ENCODE measurements at regions not wholly inside any gene's neighbourhood (a gene's known extent, or its start where the extent isn't known, plus 50 kb on each side); places are given as distances from the start of the nearest gene placed in this dataset.

DNA sequence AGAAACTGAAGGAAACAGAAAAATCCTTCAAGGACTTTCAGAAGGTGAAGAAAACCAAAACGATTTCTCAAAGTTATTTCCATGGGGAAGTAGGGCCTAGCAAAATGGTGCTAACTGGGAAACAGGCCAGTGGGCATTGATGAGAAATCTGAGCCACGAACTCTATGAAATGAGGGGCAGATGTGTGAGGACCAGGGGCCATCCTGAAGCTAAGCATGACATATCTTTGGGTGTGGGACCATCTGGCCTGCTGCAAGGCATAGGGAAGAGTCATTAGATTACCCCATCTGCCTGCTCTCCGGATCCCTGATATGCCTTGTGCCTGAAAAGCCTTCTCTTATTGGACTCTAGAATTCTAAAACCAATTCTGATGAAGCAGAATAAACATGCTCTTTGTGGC lies 143.8 kb downstream of the PALM2AKAP2 start:
- Mint-ChIP-seq H3K27ac (ENCODE audit: unreplicated experiment) (peak overlapping the region; percentile 95), H3K4me1 (ENCODE audit: unreplicated experiment) (peaks cover 30% of the 10 kb centered on the region), H3K27me3 (ENCODE audit: unreplicated experiment) (no peaks in the 10 kb centered on the region), H3K36me3 (ENCODE audit: low read depth, unreplicated experiment) (no peaks in the 10 kb centered on the region), H3K9me3 (ENCODE audit: unreplicated experiment) (no peaks in the 10 kb centered on the region), H3K4me3 (ENCODE audit: unreplicated experiment) (no peak overlapping the region)
- DNase-seq (ENCODE audit: low spot score), result no peak
- TF ChIP-seq, protein P1, sequence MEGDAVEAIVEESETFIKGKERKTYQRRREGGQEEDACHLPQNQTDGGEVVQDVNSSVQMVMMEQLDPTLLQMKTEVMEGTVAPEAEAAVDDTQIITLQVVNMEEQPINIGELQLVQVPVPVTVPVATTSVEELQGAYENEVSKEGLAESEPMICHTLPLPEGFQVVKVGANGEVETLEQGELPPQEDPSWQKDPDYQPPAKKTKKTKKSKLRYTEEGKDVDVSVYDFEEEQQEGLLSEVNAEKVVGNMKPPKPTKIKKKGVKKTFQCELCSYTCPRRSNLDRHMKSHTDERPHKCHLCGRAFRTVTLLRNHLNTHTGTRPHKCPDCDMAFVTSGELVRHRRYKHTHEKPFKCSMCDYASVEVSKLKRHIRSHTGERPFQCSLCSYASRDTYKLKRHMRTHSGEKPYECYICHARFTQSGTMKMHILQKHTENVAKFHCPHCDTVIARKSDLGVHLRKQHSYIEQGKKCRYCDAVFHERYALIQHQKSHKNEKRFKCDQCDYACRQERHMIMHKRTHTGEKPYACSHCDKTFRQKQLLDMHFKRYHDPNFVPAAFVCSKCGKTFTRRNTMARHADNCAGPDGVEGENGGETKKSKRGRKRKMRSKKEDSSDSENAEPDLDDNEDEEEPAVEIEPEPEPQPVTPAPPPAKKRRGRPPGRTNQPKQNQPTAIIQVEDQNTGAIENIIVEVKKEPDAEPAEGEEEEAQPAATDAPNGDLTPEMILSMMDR (IDR thresholded peaks at IDR 0.05; ENCODE audit: unreplicated experiment), result no peak

DNA sequence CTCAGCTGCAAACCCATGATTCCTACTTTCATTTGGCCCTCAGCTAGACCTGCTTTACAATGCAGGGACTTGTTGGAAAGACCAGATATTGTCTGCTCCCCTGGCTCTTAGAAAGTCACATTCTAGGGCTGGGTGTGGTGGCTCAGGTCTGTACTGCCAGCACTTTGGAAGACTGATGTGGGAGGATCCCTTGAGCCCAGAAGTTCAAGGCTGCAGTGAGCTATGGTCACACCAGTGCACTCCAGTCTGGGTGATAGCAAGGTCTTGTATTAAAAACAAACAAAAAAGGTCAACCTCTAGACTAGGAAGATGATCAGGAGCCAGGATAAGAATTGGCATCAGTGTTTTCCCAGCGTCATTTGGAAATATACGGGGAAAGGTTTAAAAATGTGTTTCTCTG lies 145.8 kb downstream of the PALM2AKAP2 start:
- no peaks in the 10 kb centered on the region for H3K36me3 Mint-ChIP-seq (ENCODE audit: low read depth, unreplicated experiment)
- H3K27me3 Mint-ChIP-seq (ENCODE audit: unreplicated experiment), result no peaks in the 10 kb centered on the region
- no peak overlapping the region for H3K27ac Mint-ChIP-seq (ENCODE audit: unreplicated experiment)
- H3K9me3 Mint-ChIP-seq (ENCODE audit: unreplicated experiment), result no peaks in the 10 kb centered on the region
- H3K4me1 Mint-ChIP-seq (ENCODE audit: unreplicated experiment), result peaks cover 31% of the 10 kb centered on the region
- DNase-seq (ENCODE audit: low spot score), result no peak
- TF ChIP-seq, protein P1 (IDR thresholded peaks at IDR 0.05; ENCODE audit: unreplicated experiment), result no peak
- no peak overlapping the region for H3K4me3 Mint-ChIP-seq (ENCODE audit: unreplicated experiment)

DNA sequence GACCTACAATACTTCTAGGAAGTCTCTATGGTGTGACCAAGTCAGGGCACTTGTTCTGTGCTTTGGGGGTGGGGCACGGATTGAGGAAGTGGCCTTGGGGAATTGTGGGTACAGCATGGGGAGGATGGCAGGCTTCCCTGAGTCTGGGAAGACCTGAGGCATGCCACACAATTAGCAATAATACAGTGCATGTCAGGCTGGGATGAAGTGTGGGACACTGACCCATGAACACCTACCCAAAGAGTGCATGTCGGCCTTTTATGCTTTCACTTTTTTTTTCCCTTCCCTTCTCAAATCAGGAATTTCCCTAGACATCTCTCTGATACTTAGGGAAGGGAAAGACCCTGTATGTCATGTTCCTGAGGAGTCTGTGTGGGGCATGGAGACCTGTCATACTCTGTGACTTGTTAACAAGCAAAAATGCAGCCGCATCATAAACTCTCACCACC lies 146.4 kb downstream of the PALM2AKAP2 start:
- Mint-ChIP-seq H3K27me3 (ENCODE audit: unreplicated experiment) (no peaks in the 10 kb centered on the region), H3K9me3 (ENCODE audit: unreplicated experiment) (no peaks in the 10 kb centered on the region), H3K4me1 (ENCODE audit: unreplicated experiment) (peaks cover 30% of the 10 kb centered on the region), H3K4me3 (ENCODE audit: unreplicated experiment) (no peak overlapping the region), H3K36me3 (ENCODE audit: low read depth, unreplicated experiment) (no peaks in the 10 kb centered on the region), H3K27ac (ENCODE audit: unreplicated experiment) (no peak overlapping the region)
- no peak for DNase-seq (ENCODE audit: low spot score)
- TF ChIP-seq, protein P1 (IDR thresholded peaks at IDR 0.05; ENCODE audit: unreplicated experiment), result no peak

GRCh38 chr9:109931623-109932022 lies 151.6 kb downstream of the PALM2AKAP2 start:
- no peak overlapping the region for H3K27ac Mint-ChIP-seq (ENCODE audit: unreplicated experiment)
- H3K4me1 Mint-ChIP-seq (ENCODE audit: unreplicated experiment), result peaks cover 36% of the 10 kb centered on the region
- H3K4me3 Mint-ChIP-seq (ENCODE audit: unreplicated experiment), result no peak overlapping the region
- TF ChIP-seq, protein P1 (IDR thresholded peaks at IDR 0.05; ENCODE audit: unreplicated experiment), result no peak
- H3K36me3 Mint-ChIP-seq (ENCODE audit: low read depth, unreplicated experiment), result no peaks in the 10 kb centered on the region
- H3K9me3 Mint-ChIP-seq (ENCODE audit: unreplicated experiment), result no peaks in the 10 kb centered on the region
- H3K27me3 Mint-ChIP-seq (ENCODE audit: unreplicated experiment), result no peaks in the 10 kb centered on the region
- DNase-seq (ENCODE audit: low spot score), result no peak

DNA sequence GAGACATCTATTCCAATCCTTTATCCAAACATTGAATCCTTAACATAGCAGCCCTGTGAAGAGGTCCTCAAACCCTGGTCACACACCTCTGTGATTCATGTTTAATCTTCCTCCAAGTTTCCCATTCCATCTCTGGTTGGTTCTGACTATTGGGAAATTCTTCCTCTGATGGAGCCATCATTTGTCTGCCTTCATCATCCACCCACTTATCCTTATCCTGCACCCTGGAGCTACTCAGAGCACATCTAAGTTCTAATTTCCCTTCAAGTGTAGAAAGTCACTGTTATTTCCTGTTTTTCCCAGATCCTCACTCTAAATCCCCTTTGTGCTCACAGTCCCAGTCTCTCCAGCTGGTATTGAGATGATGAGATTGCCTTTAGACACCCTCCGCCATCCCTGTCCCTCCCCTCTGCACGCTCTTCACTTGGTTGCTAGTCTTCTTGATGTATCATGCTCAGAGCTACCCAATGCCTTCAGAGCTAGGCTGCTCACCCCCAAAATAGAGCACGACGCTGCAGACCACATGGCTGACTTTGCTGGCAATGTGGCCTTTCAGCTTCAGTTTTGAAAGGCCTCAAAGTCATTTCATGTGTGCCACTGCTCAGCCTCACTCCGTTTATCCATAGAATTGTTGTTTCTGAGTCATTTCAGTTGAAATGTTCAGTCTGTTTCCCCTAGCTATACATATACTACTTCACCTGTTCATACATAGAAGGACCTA lies 154.3 kb downstream of the PALM2AKAP2 start:
- H3K9me3 Mint-ChIP-seq (ENCODE audit: unreplicated experiment), result no peaks in the 10 kb centered on the region
- no peak for DNase-seq (ENCODE audit: low spot score)
- H3K27ac Mint-ChIP-seq (ENCODE audit: unreplicated experiment), result peak overlapping the region; percentile 65
- no peak overlapping the region for H3K4me3 Mint-ChIP-seq (ENCODE audit: unreplicated experiment)
- peaks cover 34% of the 10 kb centered on the region for H3K4me1 Mint-ChIP-seq (ENCODE audit: unreplicated experiment)
- TF ChIP-seq, protein P1 (IDR thresholded peaks at IDR 0.05; ENCODE audit: unreplicated experiment), result no peak
- H3K36me3 Mint-ChIP-seq (ENCODE audit: low read depth, unreplicated experiment), result no peaks in the 10 kb centered on the region
- no peaks in the 10 kb centered on the region for H3K27me3 Mint-ChIP-seq (ENCODE audit: unreplicated experiment)
